ENCODE measurements at regions not wholly inside any gene's neighbourhood (a gene's known extent, or its start where the extent isn't known, plus 50 kb on each side); places are given as distances from the start of the nearest gene placed in this dataset.
"Not testable (repeated sequence)": the region's sequence is repeated elsewhere in the genome, so short reads cannot be mapped to it uniquely, and the experiment has no call there.

DNA sequence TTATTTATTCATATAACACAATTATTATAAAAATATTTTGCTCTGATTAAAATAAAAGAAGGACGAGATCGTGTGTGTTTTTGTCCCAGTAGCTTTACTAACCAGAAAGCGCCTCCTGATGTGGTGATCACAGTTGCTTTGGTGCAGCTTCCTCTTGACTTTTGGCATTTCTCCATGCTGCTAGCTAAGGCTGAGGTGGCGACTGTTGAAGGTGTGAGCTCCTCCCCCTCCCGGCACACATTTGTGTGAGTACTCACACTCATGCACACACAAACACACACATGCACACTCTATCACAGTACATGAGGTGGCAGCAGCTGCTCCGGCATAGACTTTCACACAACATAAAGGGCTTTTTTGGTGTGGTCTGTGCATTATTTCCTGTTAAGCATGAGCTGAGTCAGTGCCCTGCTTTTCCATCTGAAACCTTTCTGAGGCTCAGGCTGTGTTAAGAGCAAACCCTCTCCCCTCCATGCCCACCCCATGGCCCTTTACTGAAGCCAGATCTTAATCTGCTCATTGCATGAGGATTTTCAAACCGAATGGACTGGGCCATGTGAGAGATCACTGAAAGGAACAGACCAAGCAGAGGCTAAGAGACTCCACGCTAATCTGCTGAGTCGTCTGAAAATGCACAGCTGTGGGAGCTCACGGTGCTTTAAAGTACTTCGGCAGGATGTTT, 53.3 kb downstream of the FOXD4L1 start:
- peak overlapping the region; percentile 31 for H3K27ac ChIP-seq (ENCODE audit: low read depth, low read length)
- DNase-seq (ENCODE audit: low read depth, low spot score); POLR2A ChIA-PET; H3K4me3 ChIP-seq (ENCODE audit: low read depth, low read length); H3K9me3 ChIP-seq (ENCODE audit: control insufficient read depth, insufficient read depth, low read length); CTCF ChIA-PET; H3K27me3 ChIP-seq (ENCODE audit: control insufficient read depth, insufficient read depth, low read length): not testable (repeated sequence)

DNA sequence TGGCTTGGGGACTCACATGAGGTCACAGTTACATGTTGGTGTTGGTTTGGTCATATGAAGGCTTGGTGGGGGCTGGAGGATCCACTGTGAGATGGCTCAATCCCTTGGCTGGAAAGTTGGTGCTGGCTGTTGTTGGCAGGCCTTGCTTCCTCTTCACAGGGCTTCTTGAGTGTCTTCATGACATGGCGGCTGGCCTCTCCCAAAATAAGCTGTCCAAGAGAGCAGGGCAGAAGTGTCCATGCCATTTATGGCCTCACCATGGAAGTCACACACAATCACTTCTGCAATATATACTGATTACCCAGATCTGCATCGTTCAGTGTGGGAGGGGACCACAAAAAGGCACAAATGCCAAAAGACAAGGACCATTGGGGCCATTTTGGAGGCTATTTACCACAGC, 61.4 kb downstream of the FOXD4L1 start:
- H3K27ac ChIP-seq (ENCODE audit: low read depth, low read length); H3K9me3 ChIP-seq (ENCODE audit: control insufficient read depth, insufficient read depth, low read length); H3K27me3 ChIP-seq (ENCODE audit: control insufficient read depth, insufficient read depth, low read length); POLR2A ChIA-PET; H3K4me3 ChIP-seq (ENCODE audit: low read depth, low read length); CTCF ChIA-PET; DNase-seq (ENCODE audit: low read depth, low spot score): not testable (repeated sequence)

DNA sequence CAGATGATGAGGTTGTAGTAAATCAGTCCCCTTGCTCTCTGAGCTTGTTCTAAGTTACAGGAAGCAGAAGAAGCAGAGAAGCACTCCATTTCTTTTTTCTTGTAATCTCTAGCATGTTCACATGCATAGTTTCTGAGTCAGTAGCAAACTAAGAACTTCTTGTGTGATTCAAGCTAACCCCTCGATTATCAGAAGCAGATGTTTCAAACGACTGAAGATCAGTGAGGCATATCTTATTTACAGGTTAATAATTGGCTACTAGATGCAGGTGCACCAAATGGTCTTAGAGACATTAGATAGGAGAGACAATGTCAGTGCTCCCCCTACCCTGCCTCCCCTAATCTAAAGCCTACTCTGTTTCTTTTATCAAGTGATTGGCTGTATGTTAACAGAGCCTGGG, 64.2 kb downstream of the FOXD4L1 start:
- POLR2A ChIA-PET; H3K4me3 ChIP-seq (ENCODE audit: low read depth, low read length); DNase-seq (ENCODE audit: low read depth, low spot score); CTCF ChIA-PET; H3K27ac ChIP-seq (ENCODE audit: low read depth, low read length); H3K27me3 ChIP-seq (ENCODE audit: control insufficient read depth, insufficient read depth, low read length); H3K9me3 ChIP-seq (ENCODE audit: control insufficient read depth, insufficient read depth, low read length): not testable (repeated sequence)

DNA sequence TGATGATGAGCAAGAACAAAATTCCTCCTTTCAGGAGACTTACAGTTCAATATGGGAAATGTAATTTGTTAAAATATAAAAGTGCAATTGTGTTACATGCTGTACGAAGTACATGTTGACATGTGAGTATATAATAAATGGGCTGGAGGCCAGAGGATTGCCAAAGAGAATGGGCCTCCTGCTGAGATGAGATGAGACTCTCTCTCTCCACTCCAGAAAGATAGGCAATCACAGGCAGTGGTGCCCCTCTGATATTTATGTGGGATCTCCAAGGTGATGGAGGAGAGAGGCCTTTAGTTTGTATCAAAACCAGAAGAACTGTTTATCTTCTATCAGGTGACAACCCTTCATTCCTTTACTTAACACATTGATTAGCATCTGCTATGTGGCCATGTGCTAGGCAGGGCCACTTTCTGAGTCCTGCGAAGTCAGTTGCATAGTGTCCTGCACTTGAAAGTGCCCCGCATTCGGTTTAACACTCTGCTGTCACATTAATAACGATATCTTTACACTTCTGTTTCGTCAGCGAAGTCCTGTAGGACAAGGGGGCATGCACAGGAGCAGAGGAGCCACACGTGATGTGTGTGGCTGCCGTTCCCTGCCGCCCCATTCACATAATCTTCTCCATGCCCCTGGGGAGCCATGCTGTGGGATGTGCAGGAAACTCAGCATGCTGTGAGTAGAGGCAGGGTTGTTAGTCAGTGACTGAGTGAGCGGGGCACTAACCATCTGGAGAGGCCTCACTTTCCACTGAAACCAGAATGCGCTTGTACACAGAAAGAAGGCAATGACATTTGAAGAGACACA, 60.2 kb upstream of the RABL2A start:
- H3K27ac ChIP-seq (ENCODE audit: low read depth, low read length); H3K27me3 ChIP-seq (ENCODE audit: control insufficient read depth, insufficient read depth, low read length); CTCF ChIA-PET; H3K4me3 ChIP-seq (ENCODE audit: low read depth, low read length); H3K9me3 ChIP-seq (ENCODE audit: control insufficient read depth, insufficient read depth, low read length); POLR2A ChIA-PET; DNase-seq (ENCODE audit: low read depth, low spot score): not testable (repeated sequence)

DNA sequence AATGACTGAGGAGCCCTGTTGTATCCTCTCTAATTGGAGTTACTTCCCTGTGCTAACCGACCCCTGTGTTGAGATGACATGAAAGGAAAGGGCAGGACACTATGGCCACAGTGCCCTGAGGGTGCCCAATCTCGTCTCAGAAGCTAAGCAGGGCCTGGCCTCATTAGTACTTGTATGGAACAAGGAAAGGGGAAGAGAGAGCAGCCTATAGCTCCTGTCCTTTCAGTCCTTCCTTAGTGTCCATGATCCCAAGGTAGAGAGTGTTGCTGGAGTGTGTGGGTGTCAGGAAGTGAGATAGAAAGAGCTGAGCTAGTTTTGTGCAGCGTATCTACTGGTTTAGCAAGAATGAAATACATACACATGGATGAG, 59.6 kb upstream of the RABL2A start:
- DNase-seq (ENCODE audit: low read depth, low spot score); POLR2A ChIA-PET; CTCF ChIA-PET; H3K4me3 ChIP-seq (ENCODE audit: low read depth, low read length); H3K27me3 ChIP-seq (ENCODE audit: control insufficient read depth, insufficient read depth, low read length); H3K9me3 ChIP-seq (ENCODE audit: control insufficient read depth, insufficient read depth, low read length); H3K27ac ChIP-seq (ENCODE audit: low read depth, low read length): not testable (repeated sequence)

GRCh38 chr2:113568231-113568630, 58.8 kb upstream of the RABL2A start:
- H3K9me3 ChIP-seq (ENCODE audit: control insufficient read depth, insufficient read depth, low read length); H3K27ac ChIP-seq (ENCODE audit: low read depth, low read length); H3K4me3 ChIP-seq (ENCODE audit: low read depth, low read length); POLR2A ChIA-PET; DNase-seq (ENCODE audit: low read depth, low spot score); CTCF ChIA-PET; H3K27me3 ChIP-seq (ENCODE audit: control insufficient read depth, insufficient read depth, low read length): not testable (repeated sequence)

DNA sequence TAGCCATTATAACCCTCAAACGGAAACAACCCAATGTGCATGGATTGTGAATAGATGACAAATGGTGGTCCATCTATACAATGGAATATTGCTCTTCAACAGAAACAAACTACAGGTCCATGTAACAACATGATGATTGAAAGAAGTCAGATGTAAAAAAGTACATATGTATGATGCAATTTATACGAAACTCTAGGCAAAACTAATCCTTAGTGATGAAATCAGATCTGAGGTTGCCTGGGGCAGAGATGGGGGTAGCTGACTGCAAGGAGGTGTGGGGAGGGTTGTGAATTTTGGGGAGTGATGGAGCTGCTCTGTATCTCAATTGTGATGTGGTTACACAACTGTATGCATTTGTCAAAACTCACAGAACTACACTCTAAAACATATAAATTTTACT, 57.0 kb upstream of the RABL2A start:
- H3K9me3 ChIP-seq (ENCODE audit: control insufficient read depth, insufficient read depth, low read length); POLR2A ChIA-PET; H3K27ac ChIP-seq (ENCODE audit: low read depth, low read length); DNase-seq (ENCODE audit: low read depth, low spot score); CTCF ChIA-PET; H3K4me3 ChIP-seq (ENCODE audit: low read depth, low read length); H3K27me3 ChIP-seq (ENCODE audit: control insufficient read depth, insufficient read depth, low read length): not testable (repeated sequence)

GRCh38 chr2:113570509-113571009, 56.5 kb upstream of the RABL2A start:
- DNase-seq (ENCODE audit: low read depth, low spot score); CTCF ChIA-PET; POLR2A ChIA-PET; H3K27me3 ChIP-seq (ENCODE audit: control insufficient read depth, insufficient read depth, low read length); H3K27ac ChIP-seq (ENCODE audit: low read depth, low read length); H3K4me3 ChIP-seq (ENCODE audit: low read depth, low read length); H3K9me3 ChIP-seq (ENCODE audit: control insufficient read depth, insufficient read depth, low read length): not testable (repeated sequence)

DNA sequence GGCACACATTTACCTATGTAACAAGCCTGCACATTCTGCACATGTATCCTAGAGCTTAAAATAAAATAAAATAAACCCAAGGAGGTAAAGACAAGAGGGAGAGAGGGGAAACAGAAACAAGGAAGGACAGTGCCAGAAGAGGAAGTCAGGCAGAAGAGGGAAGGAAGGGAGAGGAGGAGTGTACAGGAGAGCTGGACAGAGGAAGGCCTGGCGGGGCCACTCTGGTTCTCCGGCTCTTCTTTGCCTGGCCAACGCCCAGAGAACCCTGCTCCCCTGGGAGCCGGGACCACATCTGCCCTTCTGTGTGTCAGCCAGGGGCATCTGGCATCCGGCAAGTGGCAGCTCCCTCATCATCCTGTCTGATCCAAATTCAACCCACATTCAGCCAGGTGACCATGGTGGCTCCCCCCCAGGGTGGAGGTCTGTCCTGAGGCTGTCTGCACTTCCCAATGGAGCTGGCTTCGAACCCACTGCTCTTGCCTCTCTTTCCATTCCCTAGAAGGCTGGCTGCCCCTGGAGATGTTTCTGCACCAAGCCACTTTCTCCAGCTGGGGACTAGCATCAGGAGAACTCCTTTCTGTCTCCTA, 55.5 kb upstream of the RABL2A start:
- H3K9me3 ChIP-seq (ENCODE audit: control insufficient read depth, insufficient read depth, low read length); POLR2A ChIA-PET; DNase-seq (ENCODE audit: low read depth, low spot score); H3K27me3 ChIP-seq (ENCODE audit: control insufficient read depth, insufficient read depth, low read length); H3K27ac ChIP-seq (ENCODE audit: low read depth, low read length); H3K4me3 ChIP-seq (ENCODE audit: low read depth, low read length); CTCF ChIA-PET: not testable (repeated sequence)

DNA sequence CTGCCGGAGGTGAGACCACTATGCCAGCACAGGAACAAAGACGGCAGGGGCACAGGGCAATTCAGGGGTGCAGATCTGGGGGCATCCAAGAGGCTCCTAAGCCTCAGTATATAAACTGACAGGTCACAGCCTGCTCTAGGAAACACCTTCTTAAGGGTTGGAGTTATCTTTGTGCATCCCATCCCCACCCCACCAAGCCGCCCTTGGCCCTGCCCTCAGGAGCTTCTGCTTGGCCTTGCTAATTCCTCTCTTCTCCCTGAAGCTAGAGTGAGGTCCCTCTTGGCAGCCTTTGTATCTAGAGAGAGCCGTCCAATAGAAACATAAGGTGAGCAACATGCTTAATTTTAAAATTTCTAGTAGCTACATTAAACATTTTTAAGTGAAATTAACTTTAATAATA, 51.3 kb upstream of the RABL2A start:
- H3K9me3 ChIP-seq (ENCODE audit: control insufficient read depth, insufficient read depth, low read length); DNase-seq (ENCODE audit: low read depth, low spot score); POLR2A ChIA-PET; H3K27ac ChIP-seq (ENCODE audit: low read depth, low read length); CTCF ChIA-PET; H3K27me3 ChIP-seq (ENCODE audit: control insufficient read depth, insufficient read depth, low read length); H3K4me3 ChIP-seq (ENCODE audit: low read depth, low read length): not testable (repeated sequence)

GRCh38 chr2:113576353-113576752, 50.7 kb upstream of the RABL2A start:
- CTCF ChIA-PET; H3K9me3 ChIP-seq (ENCODE audit: control insufficient read depth, insufficient read depth, low read length); H3K4me3 ChIP-seq (ENCODE audit: low read depth, low read length); POLR2A ChIA-PET; H3K27me3 ChIP-seq (ENCODE audit: control insufficient read depth, insufficient read depth, low read length); DNase-seq (ENCODE audit: low read depth, low spot score); H3K27ac ChIP-seq (ENCODE audit: low read depth, low read length): not testable (repeated sequence)

Data from AG04450 (cell line).